ENCODE measurements at regions not wholly inside any gene's neighbourhood (a gene's known extent, or its start where the extent isn't known, plus 50 kb on each side); places are given as distances from the start of the nearest gene placed in this dataset.

DNA sequence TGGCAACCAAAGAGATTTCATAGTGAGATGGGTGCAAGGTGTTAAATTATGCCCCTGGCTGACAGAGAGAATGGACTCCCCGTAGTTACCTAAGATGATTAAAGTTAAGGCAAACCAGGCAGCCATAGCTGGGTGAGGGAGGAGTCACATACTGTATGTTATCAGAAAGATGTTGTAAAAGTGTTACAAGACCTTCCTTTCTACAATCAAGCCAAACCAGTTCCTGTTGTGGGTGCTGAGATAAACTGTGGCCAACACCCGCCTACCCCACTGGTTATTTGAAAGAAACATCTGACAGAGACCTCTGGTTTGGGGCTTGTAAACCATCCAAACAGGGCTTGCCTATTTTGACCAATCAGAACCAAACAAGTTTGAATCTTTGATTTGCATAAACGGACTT lies 684.7 kb upstream of the NUDT12 start:
- no peak overlapping the region for H3K4me2 ChIP-seq (ENCODE audit: low read length)
- no peaks in the 10 kb centered on the region for H3K36me3 ChIP-seq (ENCODE audit: control insufficient read depth in 1 of 2, insufficient read depth in 2 of 2, low read length in 2 of 2)
- ChIA-PET CTCF (no interaction called here), POLR2A (no interaction called here), RAD21 (ENCODE audit: low non-redundant PET in 1 of 2, low total read pairs in 2 of 2, uncharacterized antibody in 2 of 2, unreplicated experiment in 2 of 2) (no interaction called here)
- H4K20me1 ChIP-seq (ENCODE audit: insufficient read depth), result no peaks in the 10 kb centered on the region
- H3K9me2 ChIP-seq (ENCODE audit: insufficient read depth), result no peaks in the 10 kb centered on the region
- no TSS peak for BruUV-seq (replicated peaks)
- H3K27me3 ChIP-seq (ENCODE audit: insufficient read depth, low read length), result no peaks in the 10 kb centered on the region
- no peak overlapping the region for H3K27ac ChIP-seq (ENCODE audit: low read depth, low read length)
- ATAC-seq (no peak), DNase-seq (ENCODE audit: low read depth, low spot score) (no peak)
- intact Hi-C loops (cut with micrococcal nuclease), result no loop called here
- TF ChIP-seq ZFX (IDR thresholded peaks at IDR 0.05), result no peak
- TF ChIP-seq POLR2AphosphoS5 (IDR thresholded peaks at IDR 0.05; ENCODE audit: low read depth, low read length), result no peak
- no peak for TF ChIP-seq EZH2 (IDR thresholded peaks at IDR 0.05)
- TF ChIP-seq POLR2A (IDR thresholded peaks at IDR 0.05; ENCODE audit: borderline replicate concordance, extremely low read depth, insufficient read depth, insufficient read length), result no peak
- no peak for TF ChIP-seq FOSL1 (IDR thresholded peaks at IDR 0.05; ENCODE audit: low read depth)
- TF ChIP-seq, protein P1, sequence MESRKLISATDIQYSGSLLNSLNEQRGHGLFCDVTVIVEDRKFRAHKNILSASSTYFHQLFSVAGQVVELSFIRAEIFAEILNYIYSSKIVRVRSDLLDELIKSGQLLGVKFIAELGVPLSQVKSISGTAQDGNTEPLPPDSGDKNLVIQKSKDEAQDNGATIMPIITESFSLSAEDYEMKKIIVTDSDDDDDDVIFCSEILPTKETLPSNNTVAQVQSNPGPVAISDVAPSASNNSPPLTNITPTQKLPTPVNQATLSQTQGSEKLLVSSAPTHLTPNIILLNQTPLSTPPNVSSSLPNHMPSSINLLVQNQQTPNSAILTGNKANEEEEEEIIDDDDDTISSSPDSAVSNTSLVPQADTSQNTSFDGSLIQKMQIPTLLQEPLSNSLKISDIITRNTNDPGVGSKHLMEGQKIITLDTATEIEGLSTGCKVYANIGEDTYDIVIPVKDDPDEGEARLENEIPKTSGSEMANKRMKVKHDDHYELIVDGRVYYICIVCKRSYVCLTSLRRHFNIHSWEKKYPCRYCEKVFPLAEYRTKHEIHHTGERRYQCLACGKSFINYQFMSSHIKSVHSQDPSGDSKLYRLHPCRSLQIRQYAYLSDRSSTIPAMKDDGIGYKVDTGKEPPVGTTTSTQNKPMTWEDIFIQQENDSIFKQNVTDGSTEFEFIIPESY (IDR thresholded peaks at IDR 0.05; ENCODE audit: extremely low read depth, insufficient replicate concordance, low read length), result no peak
- TF ChIP-seq CBX3 (IDR thresholded peaks at IDR 0.05; ENCODE audit: low read depth), result no peak
- TF ChIP-seq SP1 (IDR thresholded peaks at IDR 0.05; ENCODE audit: low read depth), result no peak
- TF ChIP-seq, protein P2, sequence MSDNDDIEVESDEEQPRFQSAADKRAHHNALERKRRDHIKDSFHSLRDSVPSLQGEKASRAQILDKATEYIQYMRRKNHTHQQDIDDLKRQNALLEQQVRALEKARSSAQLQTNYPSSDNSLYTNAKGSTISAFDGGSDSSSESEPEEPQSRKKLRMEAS (IDR thresholded peaks at IDR 0.05), result no peak
- no peak for TF ChIP-seq ZNF274 (IDR thresholded peaks at IDR 0.05; ENCODE audit: low read depth, low read length)
- TF ChIP-seq EZH2phosphoT487 (IDR thresholded peaks at IDR 0.05; ENCODE audit: borderline replicate concordance), result no peak
- TF ChIP-seq YY1 (IDR thresholded peaks at IDR 0.05; ENCODE audit: extremely low read depth, insufficient replicate concordance, low read depth, low read length), result no peak
- no peak for TF ChIP-seq CEBPB (IDR thresholded peaks at IDR 0.05; ENCODE audit: low read depth)
- no peak for TF ChIP-seq TCF7L2 (IDR thresholded peaks at IDR 0.05; ENCODE audit: borderline replicate concordance, extremely low read depth, insufficient read depth, insufficient read length)
- TF ChIP-seq, protein P3, sequence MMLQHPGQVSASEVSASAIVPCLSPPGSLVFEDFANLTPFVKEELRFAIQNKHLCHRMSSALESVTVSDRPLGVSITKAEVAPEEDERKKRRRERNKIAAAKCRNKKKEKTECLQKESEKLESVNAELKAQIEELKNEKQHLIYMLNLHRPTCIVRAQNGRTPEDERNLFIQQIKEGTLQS (IDR thresholded peaks at IDR 0.05), result no peak
- no peak for TF ChIP-seq JUND (IDR thresholded peaks at IDR 0.05)
- no peak for TF ChIP-seq RAD21 (IDR thresholded peaks at IDR 0.05; ENCODE audit: low read depth)
- no peak for TF ChIP-seq SRF (IDR thresholded peaks at IDR 0.05; ENCODE audit: low read depth)
- H2AFZ ChIP-seq (ENCODE audit: low read depth, low read length, poor library complexity, severe bottlenecking), result no peak overlapping the region
- H3K4me1 ChIP-seq (ENCODE audit: control insufficient read depth in 1 of 2, insufficient read depth in 2 of 2, low read length in 2 of 2), result no peaks in the 10 kb centered on the region
- no peaks in the 10 kb centered on the region for H3K9me3 ChIP-seq (ENCODE audit: control insufficient read depth in 1 of 2, insufficient read depth in 1 of 2, low read depth in 1 of 2, low read length in 2 of 2)
- H3K79me2 ChIP-seq (ENCODE audit: insufficient read depth, low read length), result no peaks in the 10 kb centered on the region
- no peak overlapping the region for H3K4me3 ChIP-seq (replicated peaks in 1 of 2; ENCODE audit: low read depth in 1 of 2, low read length in 2 of 2)
- H3K9ac ChIP-seq (ENCODE audit: low read length), result no peak overlapping the region

All from HCT116 (cell line).